ENCODE measurements at regions not wholly inside any gene's neighbourhood (a gene's known extent, or its start where the extent isn't known, plus 50 kb on each side); places are given as distances from the start of the nearest gene placed in this dataset.

DNA sequence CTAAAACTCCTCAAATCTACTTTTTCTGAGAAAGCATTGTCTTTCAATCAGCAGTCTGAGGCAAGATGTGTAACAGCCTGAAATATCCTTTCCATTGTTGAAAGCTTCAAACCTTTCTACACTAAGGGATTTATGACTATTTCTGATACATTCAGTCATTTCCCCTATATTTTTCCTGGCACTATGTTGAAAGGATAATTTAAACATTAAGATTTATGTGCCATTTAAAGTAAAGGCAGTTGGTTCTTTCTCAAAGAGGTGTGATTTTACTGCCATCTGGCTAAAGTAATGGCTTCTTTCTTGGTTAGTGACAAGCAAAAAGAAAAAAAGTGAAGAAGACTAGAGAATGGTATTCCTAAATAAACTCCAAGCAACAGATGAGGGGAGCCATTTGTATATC is 249.6 kb upstream of the COL8A1 start:
- TF ChIP-seq, protein P1, sequence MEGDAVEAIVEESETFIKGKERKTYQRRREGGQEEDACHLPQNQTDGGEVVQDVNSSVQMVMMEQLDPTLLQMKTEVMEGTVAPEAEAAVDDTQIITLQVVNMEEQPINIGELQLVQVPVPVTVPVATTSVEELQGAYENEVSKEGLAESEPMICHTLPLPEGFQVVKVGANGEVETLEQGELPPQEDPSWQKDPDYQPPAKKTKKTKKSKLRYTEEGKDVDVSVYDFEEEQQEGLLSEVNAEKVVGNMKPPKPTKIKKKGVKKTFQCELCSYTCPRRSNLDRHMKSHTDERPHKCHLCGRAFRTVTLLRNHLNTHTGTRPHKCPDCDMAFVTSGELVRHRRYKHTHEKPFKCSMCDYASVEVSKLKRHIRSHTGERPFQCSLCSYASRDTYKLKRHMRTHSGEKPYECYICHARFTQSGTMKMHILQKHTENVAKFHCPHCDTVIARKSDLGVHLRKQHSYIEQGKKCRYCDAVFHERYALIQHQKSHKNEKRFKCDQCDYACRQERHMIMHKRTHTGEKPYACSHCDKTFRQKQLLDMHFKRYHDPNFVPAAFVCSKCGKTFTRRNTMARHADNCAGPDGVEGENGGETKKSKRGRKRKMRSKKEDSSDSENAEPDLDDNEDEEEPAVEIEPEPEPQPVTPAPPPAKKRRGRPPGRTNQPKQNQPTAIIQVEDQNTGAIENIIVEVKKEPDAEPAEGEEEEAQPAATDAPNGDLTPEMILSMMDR (IDR thresholded peaks at IDR 0.05) = no peak
- TF ChIP-seq POLR2A (IDR thresholded peaks at IDR 0.05) = no peak
- no peak for DNase-seq

DNA sequence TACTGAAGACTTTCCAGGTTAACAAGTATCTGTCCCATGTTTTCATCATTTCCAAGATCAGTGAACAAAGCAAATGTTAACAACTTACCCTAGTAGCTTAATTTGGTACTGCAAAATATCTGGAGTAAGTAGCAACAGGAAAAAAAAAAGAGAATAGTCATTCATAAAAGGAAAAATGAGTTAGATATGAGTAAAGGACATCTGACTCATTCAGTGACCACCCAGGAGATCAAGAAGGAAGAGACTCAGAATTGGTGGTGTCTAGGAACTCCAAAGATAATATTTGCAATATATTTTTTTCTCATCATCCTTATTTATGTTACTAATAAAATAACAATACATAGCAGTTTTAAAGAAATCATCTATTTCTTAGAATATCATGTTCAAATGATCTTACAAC is 253.8 kb upstream of the COL8A1 start:
- TF ChIP-seq, protein P1 (IDR thresholded peaks at IDR 0.05) = no peak
- no peak for TF ChIP-seq POLR2A (IDR thresholded peaks at IDR 0.05)

More for the DNA sequence above, 249.6 kb upstream of the COL8A1 start:
- no peaks in the 10 kb centered on the region for H3K4me1 ChIP-seq
- no peaks in the 10 kb centered on the region for H3K9me3 ChIP-seq
- no peaks in the 10 kb centered on the region for H3K27me3 ChIP-seq
- no peaks in the 10 kb centered on the region for H3K36me3 ChIP-seq
- no peak overlapping the region for H3K4me3 ChIP-seq
- no peak overlapping the region for H3K27ac ChIP-seq

DNA sequence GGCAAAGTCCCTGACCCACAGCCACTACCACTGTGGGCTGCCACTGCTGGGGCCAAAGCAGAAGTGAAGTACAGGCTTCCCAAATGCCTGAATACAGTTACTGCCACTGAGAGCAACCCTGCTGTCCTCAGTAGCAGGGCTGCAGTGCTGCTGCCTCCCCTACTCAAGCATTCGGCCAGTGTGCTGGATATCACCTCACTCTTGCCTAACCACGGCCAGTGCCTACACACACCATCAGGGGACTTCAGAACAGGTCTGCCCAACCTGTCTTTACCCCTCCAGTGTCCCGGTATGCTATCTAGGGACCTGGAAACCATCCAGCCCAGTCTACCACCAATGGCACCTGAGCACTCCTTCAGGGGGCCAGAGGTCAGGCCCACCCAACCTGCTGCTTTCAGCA is 261.5 kb upstream of the COL8A1 start:
- no peak for DNase-seq
- Histone ChIP-seq H3K4me1 (no peaks in the 10 kb centered on the region), H3K4me3 (no peak overlapping the region), H3K27ac (no peak overlapping the region), H3K36me3 (no peaks in the 10 kb centered on the region), H3K27me3 (no peaks in the 10 kb centered on the region), H3K9me3 (no peaks in the 10 kb centered on the region)
- TF ChIP-seq, protein P1 (IDR thresholded peaks at IDR 0.05) = no peak
- TF ChIP-seq POLR2A (IDR thresholded peaks at IDR 0.05) = no peak

More for the DNA sequence above, 253.8 kb upstream of the COL8A1 start:
- H3K27me3 ChIP-seq = no peaks in the 10 kb centered on the region
- H3K36me3 ChIP-seq = no peaks in the 10 kb centered on the region
- H3K4me1 ChIP-seq = no peaks in the 10 kb centered on the region
- H3K27ac ChIP-seq = no peak overlapping the region
- DNase-seq = no peak
- no peak overlapping the region for H3K4me3 ChIP-seq
- H3K9me3 ChIP-seq = no peaks in the 10 kb centered on the region

DNA sequence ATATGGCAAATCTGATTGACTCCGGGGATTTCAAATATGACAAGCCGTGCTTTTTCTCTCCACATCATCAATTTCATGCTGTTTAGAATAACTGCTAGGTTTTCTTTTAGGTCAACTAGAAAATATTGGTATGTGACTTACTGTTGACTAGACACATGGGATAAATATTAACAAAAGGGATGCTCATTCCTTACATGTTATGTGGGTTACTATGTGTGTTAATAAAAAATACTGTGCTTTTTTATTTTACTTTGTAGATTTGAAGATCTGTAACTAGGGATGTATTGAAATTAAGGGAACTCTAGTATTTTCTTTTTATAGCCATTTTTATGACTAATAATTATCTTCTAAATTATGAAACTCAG is 264.6 kb upstream of the COL8A1 start:
- no peaks in the 10 kb centered on the region for H3K4me1 ChIP-seq
- no peaks in the 10 kb centered on the region for H3K27me3 ChIP-seq
- no peaks in the 10 kb centered on the region for H3K36me3 ChIP-seq
- TF ChIP-seq, protein P1 (IDR thresholded peaks at IDR 0.05) = no peak
- no peak for TF ChIP-seq POLR2A (IDR thresholded peaks at IDR 0.05)
- no peak overlapping the region for H3K27ac ChIP-seq
- H3K4me3 ChIP-seq = no peak overlapping the region
- DNase-seq = no peak
- H3K9me3 ChIP-seq = no peaks in the 10 kb centered on the region

DNA sequence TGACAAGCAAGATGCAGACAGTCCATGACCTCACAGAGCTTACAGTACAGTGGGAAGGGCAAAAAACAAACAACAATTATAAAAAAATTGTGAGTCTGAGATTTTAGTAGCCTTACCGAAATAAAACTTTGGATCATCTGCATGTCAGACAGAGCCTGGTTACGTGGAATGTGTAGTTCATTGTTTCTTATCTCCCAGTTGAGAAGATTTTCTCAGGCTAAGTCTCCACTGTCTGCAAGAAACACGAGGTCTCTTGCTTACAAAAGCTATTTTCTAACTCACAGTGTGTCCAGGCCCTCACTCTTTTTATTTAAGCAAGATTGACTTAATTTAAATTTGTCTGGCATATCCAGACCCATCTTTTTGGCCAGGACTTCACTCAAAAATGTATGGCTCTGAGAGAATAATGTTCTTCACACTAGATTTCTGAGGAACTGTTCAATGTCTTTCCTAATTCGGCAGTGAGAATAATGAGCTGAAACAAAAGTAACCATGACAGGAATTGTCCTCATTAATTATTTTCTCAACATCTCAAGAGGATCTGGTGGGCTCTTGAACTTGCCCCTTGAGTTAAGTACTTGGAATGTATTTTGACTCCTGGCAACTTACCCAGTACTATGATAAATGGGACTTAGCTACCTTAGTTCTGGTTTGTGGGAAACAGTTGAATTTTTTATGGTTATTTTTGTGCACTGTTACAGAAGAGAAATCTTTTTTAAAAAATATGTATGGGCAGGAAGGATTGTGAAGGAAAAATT is 265.1 kb upstream of the COL8A1 start:
- no peak for DNase-seq
- no peak overlapping the region for H3K4me3 ChIP-seq
- H3K9me3 ChIP-seq = no peaks in the 10 kb centered on the region
- TF ChIP-seq POLR2A (IDR thresholded peaks at IDR 0.05) = no peak
- TF ChIP-seq, protein P1 (IDR thresholded peaks at IDR 0.05) = no peak
- no peak overlapping the region for H3K27ac ChIP-seq
- no peaks in the 10 kb centered on the region for H3K4me1 ChIP-seq
- no peaks in the 10 kb centered on the region for H3K36me3 ChIP-seq
- no peaks in the 10 kb centered on the region for H3K27me3 ChIP-seq

Data from Peyer's patch (tissue), 4 donors.